ENCODE measurements at regions not wholly inside any gene's neighbourhood (a gene's known extent, or its start where the extent isn't known, plus 50 kb on each side); places are given as distances from the start of the nearest gene placed in this dataset.

DNA sequence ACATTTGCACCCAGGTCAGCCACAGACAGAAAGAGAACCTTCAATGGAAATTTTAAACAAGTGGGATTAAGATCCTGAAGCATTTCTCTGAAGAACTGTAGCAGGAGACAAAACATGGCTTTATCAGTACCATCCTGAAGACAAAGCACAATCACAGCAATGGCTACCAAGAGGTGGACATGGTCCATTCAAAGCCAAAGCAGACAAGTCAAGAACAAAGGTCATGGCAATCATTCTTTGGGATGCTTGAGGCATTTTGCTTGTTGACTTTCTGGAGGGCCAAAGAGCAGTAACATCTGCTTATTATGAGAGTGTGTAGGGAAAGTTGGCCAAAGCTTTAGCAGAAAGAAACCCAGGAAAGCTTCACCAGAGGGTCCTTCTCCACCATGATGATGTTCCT is 248.2 kb downstream of the TOX3 start:
- TF ChIP-seq, protein P1, sequence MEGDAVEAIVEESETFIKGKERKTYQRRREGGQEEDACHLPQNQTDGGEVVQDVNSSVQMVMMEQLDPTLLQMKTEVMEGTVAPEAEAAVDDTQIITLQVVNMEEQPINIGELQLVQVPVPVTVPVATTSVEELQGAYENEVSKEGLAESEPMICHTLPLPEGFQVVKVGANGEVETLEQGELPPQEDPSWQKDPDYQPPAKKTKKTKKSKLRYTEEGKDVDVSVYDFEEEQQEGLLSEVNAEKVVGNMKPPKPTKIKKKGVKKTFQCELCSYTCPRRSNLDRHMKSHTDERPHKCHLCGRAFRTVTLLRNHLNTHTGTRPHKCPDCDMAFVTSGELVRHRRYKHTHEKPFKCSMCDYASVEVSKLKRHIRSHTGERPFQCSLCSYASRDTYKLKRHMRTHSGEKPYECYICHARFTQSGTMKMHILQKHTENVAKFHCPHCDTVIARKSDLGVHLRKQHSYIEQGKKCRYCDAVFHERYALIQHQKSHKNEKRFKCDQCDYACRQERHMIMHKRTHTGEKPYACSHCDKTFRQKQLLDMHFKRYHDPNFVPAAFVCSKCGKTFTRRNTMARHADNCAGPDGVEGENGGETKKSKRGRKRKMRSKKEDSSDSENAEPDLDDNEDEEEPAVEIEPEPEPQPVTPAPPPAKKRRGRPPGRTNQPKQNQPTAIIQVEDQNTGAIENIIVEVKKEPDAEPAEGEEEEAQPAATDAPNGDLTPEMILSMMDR (conservative IDR thresholded peaks at IDR 0.05; ENCODE audit: low read length): no peak
- no peak for TF ChIP-seq EZH2phosphoT487 (IDR thresholded peaks at IDR 0.05; ENCODE audit: borderline replicate concordance)
